ENCODE measurements at regions not wholly inside any gene's neighbourhood (a gene's known extent, or its start where the extent isn't known, plus 50 kb on each side); places are given as distances from the start of the nearest gene placed in this dataset.
"Not testable (repeated sequence)": the region's sequence is repeated elsewhere in the genome, so short reads cannot be mapped to it uniquely, and the experiment has no call there.

- TF ChIP-seq POLR2AphosphoS5 (IDR thresholded peaks at IDR 0.05); POLR2A (IDR thresholded peaks at IDR 0.05; ENCODE audit: low read depth); CTCF (IDR thresholded peaks at IDR 0.05): not testable (repeated sequence)
These were observed 342.2 kb upstream of the PLGLB2 start for GRCh38 chr2:87405531-87406216.

Measured in esophagus muscularis mucosa (tissue), 3 donors.